Superior temporal gyrus (tissue), 1 donor: ENCODE measurements at regions not wholly inside any gene's neighbourhood (a gene's known extent, or its start where the extent isn't known, plus 50 kb on each side); places are given as distances from the start of the nearest gene placed in this dataset.
"Not testable (repeated sequence)": the region's sequence is repeated elsewhere in the genome, so short reads cannot be mapped to it uniquely, and the experiment has no call there.

Experiments
- DNase-seq: peaks from one replicate; pipeline ENCODE4 v3.0.0-alpha.2; 2016; ENCODE audit errors: extremely low spot score

DNA sequence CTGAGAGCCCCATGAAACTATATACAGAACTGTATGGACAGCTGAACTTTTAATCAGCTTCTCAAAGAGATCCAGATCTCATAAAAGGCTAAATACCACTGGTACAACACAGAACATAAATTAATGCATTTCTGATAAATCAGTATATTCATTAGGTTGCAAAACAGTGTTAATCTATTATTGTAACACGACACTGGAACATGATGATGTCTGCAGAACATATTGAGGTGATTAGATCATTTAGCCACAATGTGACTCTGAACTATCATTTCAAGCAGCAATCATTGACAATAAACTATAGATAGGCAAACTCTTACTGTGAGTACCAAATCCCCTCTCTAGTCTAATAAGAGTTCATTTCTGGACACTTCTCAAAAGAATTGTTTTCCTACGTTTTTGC is 50.3 kb downstream of the GASK1B start:
- no peak for DNase-seq

DNA sequence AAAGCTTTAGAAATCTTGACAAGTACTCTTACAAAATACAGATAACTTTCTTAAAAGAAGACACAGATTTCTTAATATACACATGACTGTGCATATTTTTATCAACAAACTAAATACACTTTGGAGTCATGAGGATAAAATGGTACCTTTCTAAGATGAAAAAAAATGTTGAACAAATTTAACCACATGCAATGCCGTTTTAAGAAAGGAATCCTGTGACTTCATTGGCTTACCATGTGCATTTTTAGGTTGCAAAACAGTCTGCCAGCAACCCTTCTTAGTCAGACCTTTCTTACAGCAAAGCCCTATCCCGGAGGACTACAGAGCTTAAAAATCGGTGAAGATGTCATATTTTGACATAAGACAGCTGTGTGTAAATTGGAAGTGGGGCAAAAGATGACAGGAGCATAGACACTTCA is 51.7 kb downstream of the GASK1B start:
- no peak for DNase-seq

DNA sequence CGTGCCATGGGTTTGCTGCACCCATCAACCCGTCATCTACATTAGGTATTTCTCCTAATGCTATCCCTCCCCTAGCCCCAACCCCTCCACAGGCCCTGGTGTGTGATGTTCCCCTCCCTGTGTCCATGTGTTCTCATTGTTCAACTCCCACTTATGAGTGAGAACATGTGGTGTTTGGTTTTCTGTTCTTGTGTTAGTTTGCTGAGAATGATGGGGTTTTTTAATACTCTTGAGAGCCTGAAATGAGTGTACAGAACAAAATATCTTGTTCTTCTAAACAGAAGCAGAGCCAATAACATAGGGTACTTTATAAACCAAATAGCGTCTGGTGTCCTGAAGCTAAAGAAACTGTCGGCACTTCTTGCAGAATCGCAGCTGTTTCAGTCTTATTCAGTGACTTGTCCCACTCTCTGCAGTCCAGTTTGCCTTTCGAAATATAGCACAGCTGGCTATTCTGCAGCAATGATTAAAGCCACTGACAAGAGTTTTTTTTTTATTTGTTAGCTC is 52.1 kb downstream of the GASK1B start:
- peak; percentile 57 for DNase-seq

DNA sequence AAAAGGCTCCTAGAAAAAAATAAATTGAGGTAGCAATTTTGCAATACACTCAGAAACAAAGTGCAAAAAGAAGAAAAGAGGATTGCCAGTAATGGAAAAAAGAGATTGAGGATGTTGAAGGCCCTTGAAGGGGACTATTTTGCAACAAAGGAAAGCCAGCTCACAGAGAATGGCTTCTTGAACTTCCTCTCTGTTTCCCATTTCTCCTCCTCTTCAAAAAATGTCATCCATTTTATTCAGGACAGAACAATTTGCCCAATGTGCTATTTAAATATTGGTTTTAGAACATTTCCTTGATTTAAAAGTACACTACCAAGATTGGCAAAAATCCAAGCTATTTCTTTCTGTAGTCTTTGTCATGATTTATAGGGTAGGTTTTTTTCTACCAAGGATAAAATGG is 60.2 kb downstream of the GASK1B start:
- DNase-seq = no peak

DNA sequence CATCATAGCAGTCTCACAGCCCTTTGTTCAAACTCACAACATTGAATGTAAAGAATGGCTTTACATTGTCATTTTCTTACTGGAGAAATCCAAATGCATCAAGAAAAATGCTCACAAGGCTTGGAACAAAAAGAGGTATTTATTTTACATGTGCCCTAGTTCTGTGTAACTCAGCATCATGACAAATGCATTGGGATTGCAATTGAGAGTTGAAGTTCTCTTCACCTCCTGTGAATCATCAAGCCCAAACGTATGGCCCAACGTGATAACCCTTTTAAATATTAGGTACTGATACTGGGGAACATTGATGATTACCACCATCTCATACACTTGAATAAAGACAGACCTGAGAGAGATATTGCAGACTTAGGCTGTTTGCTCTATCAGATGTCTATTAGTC is 61.6 kb downstream of the GASK1B start:
- DNase-seq = no peak

DNA sequence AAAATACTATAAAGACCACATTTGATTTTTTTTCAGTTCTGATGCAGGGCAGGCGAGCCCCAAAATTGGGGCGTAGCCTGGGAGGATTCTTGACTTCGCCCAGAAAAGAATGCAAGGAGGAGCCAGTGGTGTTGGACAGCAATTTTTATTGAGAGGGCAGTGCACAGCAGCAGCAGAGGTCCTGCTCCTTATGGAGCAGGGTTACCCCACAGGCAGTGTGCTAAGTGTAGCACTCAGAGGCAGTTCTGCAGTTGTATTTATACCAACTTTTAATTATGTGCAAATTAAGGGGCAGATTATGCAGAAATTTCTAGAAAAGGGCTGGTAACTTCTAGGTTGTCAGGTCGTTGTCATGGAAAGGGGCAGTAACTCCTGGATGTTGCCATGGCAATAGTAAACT is 69.9 kb downstream of the GASK1B start:
- DNase-seq = no peak

DNA sequence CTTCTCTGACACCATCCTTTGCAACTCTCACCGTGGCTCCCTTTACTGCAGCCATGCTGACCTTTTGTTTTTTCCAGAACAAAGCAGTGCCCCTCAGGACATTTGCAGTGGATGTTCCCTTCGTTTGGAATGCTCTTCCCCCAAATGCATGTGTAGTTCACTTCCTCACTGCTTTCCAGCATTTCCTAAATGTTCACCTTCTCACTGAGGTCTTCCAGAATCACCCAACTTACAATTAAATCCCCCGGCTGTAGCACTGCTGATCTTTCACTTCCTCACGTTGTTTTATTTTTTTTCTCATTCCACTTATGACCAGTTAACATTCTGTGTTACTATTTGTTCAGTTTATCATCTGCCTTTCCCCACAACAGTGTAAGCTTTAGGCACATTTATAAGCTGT is 73.1 kb downstream of the GASK1B start:
- no peak for DNase-seq

DNA sequence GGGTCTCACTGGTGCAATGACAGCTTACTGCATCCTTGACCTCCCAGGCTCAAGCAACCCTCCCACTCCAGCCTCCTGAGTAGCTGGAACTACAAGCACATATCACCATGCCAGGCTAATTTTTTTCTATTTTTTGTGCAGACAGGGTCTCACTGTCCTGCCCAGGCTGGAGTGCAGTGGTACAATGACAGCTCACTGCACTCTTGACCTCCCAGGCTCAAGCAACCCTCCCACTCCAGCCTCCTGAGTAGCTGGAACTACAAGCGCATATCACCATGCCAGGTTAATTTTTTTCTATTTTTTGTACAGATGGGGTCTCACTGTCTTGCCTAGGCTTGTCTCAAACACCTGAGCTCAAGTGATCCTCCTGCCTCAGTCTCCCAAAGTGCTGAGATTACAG is 74.0 kb downstream of the GASK1B start:
- DNase-seq = no peak

DNA sequence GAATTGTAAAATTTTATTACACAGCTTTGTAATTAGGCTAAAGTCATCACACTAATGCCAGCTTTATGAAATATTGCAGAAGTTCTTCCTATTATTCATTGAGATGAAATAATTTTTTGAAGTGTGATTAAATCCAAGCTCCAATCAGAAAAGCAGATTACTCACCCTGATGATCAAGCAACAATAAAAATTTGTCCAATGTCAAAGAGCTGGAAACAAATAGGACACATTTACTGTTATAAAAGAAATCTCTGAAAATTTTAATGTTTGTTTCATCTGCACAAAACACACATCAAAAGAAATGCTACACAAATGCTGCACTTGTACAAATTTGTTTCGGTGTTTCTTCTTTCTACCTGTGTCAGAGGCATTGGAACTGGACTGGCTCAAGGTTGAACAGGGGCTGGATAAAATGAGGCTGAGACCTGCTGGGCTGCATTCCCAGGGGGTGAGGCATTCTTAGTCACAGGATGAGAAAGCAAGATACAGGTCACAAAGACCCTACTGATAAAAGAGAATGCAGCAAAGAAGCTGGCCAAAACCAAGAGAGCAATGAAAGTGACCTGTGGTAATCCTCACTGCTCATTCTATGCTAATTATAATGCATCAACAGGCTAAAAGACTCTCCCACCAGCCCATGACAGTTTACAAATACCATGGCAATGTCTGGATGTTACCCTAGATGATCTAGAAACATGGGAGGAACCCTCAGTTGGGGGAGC is 78.3 kb downstream of the GASK1B start:
- no peak for DNase-seq

DNA sequence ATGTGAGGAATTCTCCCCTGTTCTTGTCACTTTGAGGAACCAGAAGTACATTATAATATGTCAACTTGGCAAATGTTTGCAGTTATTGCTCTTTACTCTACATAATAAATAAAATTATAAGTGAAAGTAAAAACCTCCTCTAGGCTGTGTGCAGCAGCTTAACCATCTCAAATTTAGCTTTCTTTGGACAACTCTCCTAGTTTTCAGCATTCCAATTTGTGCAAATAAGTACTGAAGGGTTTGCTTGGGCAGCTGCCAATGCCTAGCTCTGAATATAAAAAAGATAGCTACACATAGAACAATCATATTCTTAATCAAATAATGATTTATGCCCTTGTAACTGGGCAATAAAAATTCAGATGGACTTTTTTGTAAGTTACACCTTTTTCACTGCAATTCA is 82.5 kb downstream of the GASK1B start:
- DNase-seq = no peak

DNA sequence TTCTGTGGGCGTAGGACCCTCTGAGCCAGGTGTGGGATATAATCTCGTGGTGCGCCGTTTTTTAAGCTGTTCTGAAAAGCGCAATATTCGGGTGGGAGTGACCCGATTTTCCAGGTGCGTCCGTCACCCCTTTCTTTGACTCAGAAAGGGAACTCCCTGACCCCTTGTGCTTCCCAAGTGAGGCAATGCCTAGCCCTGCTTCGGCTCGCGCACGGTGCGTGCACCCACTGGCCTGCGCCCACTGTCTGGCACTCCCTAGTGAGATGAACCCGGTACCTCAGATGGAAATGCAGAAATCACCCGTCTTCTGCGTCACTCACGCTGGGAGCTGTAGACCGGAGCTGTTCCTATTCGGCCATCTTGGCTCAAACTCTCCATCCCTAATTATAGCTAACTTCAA is 82.9 kb downstream of the GASK1B start:
- not testable (repeated sequence) for DNase-seq

DNA sequence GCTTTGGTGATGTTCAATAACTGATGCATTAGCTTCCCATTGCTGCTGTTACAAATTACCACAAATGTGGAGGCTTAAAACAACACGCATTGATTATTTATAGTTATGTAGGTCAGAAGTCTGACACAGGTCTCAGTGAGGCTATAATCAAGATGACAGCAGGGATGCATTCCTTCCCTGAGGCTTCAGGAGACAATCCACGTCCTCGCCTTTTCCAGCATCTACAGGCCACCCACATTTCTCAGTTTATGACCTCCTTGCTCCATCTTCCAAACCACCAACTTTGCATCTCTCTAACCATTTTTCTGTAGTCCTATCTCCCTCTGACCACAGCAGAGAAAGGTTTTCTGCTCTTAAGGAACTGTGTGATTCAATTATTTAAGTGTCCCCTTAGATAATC is 92.5 kb downstream of the GASK1B start:
- no peak for DNase-seq

DNA sequence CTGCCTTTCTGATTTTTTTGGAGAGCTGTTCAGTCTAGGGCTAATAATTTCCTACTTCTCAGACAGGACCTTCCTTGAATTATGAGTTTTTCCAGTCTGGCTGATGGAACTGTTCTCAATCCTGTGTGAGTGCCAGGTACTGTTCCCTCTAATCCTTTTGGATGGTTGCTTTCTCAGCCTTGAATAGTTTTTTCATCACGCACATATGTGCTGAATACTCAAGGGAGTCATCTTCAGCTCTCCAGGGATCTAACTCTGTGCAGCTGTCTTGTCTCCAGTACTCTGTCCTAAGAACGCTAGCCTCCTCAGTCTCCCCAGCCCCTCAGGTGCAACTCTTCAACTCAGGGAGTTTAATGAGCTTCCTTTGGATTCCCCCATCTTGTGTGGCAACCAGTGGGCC is 93.2 kb downstream of the GASK1B start:
- no peak for DNase-seq

DNA sequence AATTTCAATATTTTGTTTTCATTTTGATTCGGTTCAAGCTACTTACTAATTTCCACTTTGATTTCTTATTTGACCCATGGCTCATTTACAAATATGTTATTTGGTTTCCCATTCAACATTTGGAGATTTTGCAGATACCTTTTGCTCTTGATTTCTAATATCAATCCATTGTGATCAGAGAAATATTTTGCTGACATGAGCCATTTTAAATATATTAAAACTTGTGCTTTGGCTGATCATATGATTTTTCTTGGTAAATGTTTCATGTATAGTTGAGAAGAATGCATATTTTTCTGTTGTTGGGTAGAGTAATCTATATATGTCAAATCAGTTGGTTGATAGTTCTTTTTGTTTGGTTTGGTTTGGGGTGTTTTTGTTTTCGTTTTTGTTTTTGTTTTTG is 95.0 kb downstream of the GASK1B start:
- DNase-seq = no peak

DNA sequence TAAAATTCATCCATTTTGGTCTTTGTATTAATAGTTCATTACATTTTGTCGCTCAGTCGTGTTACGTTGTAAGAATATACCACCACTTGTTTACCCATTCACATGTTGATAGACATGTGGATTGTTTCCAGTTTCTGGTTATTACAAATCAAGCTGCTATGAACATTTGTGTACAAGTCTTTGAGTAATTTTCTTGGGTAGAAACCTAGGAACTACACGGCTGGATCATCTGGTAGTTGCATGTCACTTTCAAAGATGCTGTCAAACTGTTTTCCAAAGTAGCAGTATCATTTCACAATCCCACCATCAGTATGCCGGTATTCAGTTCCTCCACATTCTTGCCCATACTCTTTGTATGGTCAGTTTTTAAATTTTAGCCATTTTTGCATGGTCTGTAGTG is 98.0 kb downstream of the GASK1B start:
- DNase-seq = no peak

DNA sequence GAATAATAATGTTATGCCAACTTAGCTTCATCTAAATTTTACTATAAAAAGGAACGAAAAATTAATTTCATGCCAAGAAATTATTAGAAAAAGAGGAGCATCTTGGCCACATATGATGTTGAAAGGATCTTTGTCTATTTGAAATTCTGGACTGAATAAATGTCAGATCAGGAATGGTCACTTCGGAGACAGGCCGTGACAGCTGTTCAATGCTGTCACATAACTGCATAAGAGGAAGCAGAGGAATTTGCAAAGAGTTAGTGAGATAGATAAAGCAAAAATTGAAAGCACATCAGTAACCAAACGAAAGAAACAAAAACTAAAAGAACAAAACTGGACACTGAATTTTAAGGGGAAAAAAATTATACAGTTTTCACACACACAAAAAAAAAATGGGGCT is 100.9 kb downstream of the GASK1B start:
- DNase-seq = no peak

DNA sequence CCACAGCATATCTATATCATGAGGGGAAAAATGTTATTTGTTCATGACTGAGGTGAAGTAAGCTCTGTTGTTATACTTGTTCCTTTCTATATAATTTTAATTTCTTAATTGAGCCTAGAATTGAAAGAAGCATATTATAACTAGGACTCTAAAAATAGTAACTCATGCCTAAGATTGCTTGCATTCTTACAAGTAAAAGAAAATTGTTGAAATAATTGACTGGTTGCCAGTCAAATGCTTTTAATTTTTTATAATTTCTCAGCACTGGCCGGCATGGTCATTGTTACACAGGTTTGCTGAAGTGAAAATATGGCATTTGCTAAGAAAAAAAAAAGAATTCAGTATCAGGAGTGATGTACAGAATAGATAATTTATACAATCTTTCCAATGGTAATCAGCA is 104.8 kb downstream of the GASK1B start:
- no peak for DNase-seq

DNA sequence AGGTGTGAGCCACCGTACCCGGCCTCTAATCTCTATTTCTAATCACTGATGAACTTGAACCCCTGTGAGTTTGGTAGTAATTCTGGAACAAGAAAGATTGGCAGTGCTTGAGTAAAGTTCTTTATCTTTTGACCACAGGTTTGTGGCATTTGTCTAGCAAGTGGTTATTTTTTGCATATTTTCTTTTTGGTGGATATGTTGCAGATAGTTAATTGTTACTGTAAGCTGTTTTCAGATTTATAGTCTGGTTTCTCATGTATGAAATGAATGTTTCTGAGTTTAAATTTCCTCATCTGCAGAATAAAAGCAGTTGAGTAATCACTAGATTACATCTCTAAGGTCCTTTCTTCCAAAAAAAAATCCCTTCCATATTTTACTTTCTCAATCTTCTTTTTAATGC is 105.2 kb downstream of the GASK1B start:
- no peak for DNase-seq

DNA sequence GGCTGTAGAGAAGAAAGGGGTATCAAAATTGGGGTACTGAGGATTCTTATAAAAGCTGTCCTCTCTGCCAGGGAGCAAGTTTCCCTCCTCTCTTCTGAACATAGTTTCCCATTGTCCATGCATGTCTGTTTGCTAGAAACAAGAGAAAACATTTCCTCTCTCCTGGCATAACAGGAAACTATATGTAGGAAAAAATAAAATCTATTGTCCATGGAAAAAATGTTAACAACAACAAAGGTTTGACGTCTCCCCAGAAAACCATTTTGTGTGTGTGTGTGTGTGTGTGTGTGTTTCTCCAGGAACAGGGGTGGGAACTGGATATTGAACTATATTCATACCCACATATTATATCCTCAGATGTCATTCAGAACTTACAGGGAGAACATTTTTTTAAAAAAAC is 107.2 kb downstream of the GASK1B start:
- no peak for DNase-seq

DNA sequence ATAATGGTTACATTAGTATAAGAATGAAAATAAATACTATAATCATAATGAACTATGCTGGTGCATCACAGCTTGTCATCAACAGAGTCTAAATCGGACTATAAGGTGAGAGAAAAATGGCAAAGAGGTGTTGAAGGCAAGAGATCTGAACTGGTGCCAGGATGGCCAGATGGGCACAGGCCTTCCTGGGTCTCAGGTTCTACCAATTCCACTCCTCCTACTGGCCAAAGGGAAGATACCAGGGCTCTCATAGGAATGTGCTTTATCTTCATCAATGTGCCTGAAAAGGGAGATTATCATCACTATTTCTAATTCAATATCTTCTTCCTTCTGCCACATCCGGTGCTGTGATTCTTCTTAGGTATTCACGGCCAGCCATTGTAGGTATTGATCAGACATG is 107.6 kb downstream of the GASK1B start:
- DNase-seq = no peak

DNA sequence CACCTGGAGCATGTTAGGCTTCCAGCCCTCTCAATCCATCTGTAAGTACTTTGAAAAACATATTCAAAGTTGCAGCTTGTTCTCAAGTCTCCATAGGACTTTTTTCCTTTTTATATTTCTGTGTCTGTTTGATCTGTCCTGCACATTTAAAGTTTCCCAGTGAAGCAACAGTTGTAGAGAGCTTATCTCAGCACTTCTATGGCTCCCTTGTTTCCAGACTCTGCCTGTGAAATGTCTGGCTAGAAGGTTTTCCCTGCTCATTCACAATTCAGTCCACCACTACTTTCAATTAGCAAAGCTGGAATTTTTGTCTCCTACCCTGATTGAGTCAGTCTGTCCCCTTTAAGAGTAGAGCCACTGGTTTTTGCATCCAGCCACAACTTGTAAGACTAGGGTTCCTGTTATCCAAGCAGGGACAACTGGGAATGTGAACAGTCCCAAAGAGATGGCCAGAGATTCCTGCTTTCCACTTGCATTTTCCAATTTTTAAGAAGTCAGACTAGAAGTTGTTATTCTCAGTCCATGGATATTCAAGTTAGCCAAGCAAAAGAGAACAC is 116.1 kb downstream of the GASK1B start:
- no peak for DNase-seq

DNA sequence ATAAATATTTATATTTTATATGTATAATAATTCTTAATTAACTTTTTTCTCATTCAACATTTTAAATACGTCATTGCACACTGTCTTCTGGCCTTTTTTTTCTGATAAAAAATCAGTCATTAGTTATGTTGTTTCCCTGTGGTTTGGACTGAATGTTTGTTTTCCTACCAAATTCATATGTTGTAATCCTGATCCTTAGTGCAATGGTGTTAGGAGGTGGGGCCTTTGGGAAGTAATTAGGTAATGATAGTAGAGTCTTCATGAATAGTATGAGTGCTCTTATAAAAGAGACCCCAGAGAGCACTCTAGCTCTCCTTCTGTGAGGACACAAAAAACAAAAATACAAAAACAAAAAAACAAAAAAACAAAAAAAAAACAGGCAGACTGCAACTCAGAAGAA is 117.2 kb downstream of the GASK1B start:
- no peak for DNase-seq

DNA sequence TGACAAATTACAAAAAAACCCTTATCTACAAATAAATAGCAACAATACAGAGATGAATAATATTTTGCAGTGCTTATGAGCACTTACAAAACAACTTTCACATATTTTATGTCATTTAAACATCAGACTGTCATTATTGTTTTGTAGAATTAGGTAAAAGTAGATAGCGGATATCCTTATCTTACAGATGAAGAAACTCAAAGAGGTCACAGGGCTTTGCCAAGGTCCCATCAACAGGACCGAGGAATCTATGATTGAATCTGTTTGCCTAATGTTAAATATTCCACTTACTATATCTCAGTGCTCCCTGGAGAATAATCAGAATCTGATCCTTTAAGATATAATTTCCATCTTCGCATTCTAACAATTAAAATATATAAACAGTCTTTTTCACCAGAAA is 119.0 kb downstream of the GASK1B start:
- DNase-seq = no peak

DNA sequence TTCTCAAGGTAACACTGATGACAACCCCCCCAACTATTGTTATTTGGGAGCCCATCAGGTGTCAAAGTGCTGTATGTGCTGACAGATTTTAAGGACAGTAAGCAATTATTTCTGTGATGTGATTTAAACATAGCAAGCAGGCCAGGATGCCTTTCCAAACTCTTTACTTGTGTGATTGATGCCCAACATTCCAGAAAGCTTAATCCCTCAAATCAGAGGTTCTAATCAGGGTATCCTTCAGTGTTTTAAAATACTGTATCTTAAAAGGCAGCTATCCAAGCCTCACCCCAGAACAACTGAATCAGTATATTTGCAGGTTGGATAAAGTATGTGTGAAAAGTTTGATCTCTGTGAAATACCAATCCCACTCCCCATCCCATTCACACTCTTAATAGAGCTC is 119.7 kb downstream of the GASK1B start:
- DNase-seq = no peak
